GM19035 (cell line): ENCODE measurements at regions not wholly inside any gene's neighbourhood (a gene's known extent, or its start where the extent isn't known, plus 50 kb on each side); places are given as distances from the start of the nearest gene placed in this dataset.

Experiments used
- ATAC-seq: cut with Tn5 transposase; IDR thresholded peaks from one replicate; pipeline ENCODE4 v1.9.1; 2021; ENCODE audit not compliant: unreplicated experiment

DNA sequence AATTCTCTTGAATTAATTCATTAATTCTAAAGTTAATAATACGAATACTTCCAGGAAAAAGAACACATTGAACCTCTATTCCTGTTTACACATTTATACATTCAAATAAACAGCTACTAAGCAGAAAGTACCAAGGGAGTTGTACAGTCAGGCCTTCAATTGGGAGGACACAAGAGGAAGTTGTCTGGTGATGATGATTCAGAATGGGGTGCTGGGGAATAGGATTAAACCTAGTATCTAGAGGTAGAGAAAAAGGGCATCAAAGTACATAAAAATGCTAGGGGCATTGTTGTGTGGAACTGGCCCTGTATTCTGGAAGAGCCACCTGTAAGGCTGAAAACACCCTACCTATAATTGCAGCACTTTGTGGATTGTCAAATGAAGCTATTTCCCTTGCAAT is 71.7 kb upstream of the MROH9 start:
- no peak for ATAC-seq

DNA sequence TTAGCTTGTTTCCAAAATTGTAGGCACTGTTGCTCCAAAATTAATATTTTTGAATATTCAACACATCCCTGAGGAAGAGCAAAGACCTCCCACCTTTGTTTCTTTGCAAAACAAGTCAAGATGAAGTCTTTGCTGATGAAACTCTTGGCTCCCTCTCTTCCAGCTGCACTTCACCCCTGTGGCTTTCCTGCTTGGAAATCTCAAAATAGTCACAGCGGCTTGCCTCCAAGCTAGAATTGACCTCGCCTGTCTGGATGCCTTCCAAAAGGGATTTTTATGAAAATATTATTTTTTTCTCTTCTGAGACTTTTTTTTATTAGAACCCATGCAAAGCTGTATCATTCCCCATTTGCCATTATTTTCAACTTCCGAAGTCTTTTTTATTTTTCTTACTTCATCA is 71.1 kb upstream of the MROH9 start:
- no peak for ATAC-seq

DNA sequence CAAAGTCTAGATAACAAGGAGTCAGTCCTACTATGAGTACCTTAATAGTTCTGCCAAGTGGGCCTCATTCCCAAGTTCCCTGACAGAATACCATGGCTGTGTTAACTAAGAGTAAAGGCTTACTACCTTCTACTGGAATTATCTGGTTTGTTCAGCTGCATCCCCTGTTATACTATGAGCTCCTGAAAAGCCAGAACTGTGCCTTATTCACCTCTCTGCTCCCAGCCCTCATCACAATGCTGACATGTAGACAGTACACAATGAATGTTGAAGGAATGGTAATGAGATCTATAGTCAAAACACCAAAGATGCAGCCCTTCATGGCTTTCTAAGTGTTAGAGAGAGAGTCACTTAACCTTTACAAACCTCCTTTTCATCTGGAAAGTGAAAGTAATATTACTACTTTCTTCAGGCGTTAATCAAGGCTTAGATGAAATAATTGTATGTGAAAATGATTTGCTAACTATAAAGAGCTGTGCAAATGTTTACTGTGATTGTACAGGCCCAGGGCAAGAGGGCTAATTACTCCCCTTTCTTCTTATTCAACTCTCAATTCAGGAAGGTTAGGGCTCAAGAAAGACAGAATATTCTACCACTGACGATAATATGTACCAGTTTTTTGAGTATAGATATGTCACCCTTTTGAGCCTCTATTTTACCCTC is 70.3 kb upstream of the MROH9 start:
- ATAC-seq, result no peak

DNA sequence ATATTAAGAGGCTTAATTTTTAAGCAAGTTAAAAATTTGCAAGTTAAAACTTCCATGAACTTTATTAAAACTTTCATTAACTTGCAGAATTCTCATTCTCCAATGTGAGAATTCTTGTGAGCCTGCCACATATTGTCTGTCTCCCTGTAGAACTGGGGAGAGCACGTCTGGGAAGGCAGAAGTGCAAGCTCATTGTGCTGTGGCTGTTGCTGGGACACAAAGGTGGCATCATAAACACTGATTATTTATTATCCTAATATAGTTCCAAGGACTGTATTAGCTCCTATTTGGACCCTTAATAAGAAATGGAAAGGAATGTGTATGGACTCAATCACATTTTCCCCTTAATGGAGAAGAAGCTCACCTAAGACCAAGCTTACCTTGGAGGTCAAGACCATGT is 68.7 kb upstream of the MROH9 start:
- no peak for ATAC-seq

DNA sequence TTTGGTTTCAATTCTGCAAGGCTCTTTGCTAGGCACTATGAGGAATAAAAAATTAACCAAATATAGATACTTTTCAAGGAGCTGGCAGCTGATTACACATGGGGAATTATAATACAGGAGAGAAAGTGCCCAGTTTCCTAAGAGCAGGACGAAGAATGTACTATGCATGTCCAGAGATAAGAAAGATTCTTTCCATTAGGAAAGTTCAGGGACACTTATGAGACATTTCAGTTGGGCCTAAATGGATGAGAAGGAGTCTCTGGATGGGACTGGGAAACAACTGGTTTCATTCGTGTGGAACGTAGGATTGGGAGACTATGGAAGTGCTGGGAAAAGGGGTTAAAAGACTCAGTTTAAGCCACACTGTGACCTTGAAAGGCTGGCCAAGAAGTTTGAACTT is 63.5 kb upstream of the MROH9 start:
- ATAC-seq, result no peak

DNA sequence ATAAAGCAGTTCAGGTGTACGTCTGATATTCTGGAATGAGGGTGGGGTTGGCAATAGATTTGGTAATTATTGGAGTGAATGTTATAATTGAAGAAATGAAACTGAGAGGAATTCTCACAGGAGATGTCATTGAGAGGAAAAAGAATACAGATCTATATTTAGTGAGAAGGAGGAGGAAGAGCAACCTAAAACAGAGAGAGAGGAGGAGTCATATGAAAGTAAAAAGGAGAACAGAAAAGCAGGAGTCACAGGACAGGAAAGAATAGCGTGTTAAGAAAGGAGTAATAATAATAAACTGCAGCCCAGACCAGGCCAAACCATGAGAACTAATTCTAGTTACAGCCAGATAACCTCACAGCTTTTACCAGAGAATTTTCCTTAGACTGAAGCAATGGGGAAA is 62.7 kb upstream of the MROH9 start:
- ATAC-seq, result no peak

DNA sequence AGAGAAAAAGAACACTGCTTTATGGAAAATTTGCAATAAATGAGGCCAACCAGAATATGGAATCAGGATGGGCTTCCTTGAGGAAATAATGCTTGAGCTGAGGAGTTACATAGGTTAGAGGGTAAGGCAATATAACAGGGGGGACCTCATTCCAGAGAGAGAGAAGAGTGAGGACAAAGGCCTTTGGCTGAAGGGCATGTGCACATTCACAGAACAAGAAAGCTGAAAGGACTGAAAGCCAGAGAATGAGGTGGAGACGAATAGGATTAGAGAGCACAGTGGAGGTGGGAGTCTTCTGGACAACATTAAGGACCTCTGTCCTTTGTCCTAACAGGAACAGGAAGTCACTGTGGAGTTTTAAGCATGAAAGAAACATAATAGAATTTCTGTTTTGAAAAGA is 60.7 kb upstream of the MROH9 start:
- ATAC-seq, result no peak

DNA sequence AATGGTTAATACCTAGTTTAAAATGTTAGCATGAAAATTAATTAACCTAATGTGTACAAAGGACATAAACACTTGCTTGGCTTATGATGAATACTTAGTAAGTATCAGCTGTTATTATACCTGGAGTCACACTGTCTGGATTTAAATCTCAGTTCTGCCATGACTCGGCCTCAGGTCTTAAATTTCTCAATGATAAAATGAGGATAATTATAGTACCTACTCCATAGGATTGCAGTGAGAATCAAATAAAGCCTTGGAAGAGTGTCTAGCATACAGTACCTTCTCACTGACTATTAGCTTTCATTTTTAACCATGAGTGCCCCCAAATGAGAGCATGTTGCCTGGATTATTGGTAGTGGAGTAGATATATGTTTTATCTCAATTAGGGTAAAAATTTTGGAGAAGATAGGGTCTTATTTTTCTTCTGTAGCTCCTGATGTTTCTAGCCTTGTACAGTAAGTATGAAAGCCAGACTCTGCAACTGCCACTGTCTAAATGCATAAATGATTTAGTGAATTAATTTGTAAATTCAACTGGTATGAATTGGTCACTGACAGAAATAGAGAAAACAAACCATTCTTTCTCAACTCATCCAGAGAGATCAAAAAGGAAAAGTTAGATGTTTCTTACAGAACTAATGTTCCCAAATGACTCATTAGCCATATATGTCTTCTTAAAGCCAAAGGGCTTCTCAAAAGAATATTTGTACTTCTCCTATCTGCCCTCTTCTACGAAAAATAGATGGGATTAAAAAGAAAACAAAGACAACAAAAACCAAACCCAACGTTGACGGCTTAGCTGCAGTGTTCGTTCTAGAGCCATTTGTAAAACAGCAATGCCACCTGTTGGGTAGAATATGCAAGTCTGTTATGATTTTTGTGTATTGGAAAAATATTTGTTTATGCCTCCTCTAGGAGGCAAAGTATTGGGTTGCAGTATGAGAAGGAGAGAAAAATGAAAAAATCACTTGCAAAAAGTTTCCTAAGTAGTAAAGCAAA is 53.8 kb upstream of the MROH9 start:
- no peak for ATAC-seq
